ENCODE measurements at regions not wholly inside any gene's neighbourhood (a gene's known extent, or its start where the extent isn't known, plus 50 kb on each side); places are given as distances from the start of the nearest gene placed in this dataset.
"Not testable (repeated sequence)": the region's sequence is repeated elsewhere in the genome, so short reads cannot be mapped to it uniquely, and the experiment has no call there.

DNA sequence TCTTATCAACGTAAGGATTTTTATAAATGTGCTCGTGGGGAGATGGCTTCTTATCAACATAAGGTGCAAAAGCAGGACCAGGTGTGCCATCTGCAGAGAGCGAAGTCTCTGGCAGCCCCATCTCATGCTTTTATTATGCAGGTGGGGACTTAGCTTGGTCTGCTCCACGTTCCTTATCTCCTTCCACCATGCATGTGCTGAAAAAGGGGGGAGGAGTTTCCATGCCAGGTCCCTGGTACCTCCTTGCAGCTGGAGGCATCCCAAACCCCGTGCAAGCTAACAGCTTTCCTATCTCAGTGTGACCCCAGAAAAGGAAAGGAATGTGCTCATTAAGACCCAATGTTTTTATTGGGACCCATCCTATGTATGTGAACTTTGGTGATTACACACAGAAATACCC lies 608.5 kb downstream of the TMEM121 start:
- H3K4me3 ChIP-seq (ENCODE audit: low read length in 2 of 2): no peak overlapping the region
- DNase-seq (no peak), ATAC-seq (ENCODE audit: low FRiP score) (no peak)
- H3K9me3 ChIP-seq (ENCODE audit: control insufficient read depth, low read length): no peaks in the 10 kb centered on the region
- no peaks in the 10 kb centered on the region for H3K36me3 ChIP-seq (ENCODE audit: control insufficient read depth in 1 of 2, insufficient read depth in 2 of 2, low read length in 1 of 2)
- intact Hi-C loops (cut with DNase I): no loop called here
- WGBS, 2 donors: 45% methylated on average over 5 of the region's 5 CpGs
- no peaks in the 10 kb centered on the region for H3K27me3 ChIP-seq (ENCODE audit: control insufficient read depth in 1 of 2, insufficient read depth in 2 of 2, low read length in 1 of 2)
- no peaks in the 10 kb centered on the region for H3K4me1 ChIP-seq (ENCODE audit: control insufficient read depth in 1 of 2, insufficient read depth in 2 of 2, low read length in 2 of 2)
- H3K27ac ChIP-seq (ENCODE audit: low read depth in 1 of 2, low read length in 2 of 2): no peak overlapping the region

DNA sequence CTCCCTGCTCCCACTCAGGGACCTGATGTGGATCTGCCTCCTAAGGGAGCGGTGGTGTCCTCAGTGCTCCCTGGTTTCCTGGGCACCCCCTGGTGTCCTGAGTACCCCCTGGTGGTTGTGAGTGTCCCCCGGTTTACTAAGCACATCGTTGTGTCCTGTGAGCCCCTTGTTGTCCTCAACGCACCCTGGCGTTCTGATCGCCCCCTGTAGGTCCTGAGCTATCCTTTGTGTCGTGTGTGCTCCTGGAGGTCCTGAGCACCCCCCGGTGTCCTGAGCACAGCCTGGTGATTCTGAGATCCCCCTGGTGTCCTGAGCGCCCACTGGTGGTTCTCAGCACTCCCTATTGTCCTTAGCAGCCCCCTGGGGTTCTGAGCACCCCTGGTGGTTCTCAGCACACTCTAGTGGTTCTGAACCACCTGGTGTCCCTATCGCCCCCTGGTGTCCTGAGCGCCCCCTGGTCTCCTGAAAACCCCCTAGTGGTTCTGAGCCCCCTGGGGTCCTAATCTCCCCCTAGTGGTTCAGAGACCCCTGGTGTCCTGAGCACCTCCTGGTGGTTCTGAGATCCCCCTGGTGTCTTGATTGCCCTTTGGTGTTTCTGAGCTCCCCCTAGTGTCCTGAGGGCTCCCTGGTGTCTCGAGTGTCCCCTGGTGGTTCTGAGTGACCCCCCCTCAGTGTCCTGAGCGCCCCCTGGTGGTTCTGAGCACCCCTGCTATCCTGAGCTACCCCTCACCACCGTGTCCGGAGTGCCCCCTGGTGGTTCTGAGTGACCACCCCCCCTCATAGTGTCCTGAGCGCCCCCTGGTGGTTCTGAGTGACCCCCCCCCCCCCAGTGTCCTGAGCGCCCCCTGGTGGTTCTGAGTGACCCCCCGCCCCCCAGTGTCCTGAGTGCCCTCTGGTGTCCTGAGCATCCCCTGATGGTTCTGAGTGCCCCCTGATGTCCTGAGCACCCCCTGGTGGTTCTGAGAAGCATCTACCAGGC lies 615.1 kb downstream of the TMEM121 start:
- no peaks in the 10 kb centered on the region for H3K27me3 ChIP-seq (ENCODE audit: control insufficient read depth in 1 of 2, insufficient read depth in 2 of 2, low read length in 1 of 2)
- ATAC-seq (ENCODE audit: low FRiP score): no peak
- no peak overlapping the region for H3K27ac ChIP-seq (ENCODE audit: low read depth in 1 of 2, low read length in 2 of 2)
- H3K4me1 ChIP-seq (ENCODE audit: control insufficient read depth in 1 of 2, insufficient read depth in 2 of 2, low read length in 2 of 2): no peaks in the 10 kb centered on the region
- H3K9me3 ChIP-seq (ENCODE audit: control insufficient read depth, low read length): no peaks in the 10 kb centered on the region
- no peak overlapping the region for H3K4me3 ChIP-seq (ENCODE audit: low read length in 2 of 2)
- DNase-seq: no peak
- H3K36me3 ChIP-seq (ENCODE audit: control insufficient read depth in 1 of 2, insufficient read depth in 2 of 2, low read length in 1 of 2): no peaks in the 10 kb centered on the region
- WGBS, 2 donors: 75 to 76% methylated on average over 15 to 18 of the region's 18 CpGs
- intact Hi-C loops (cut with DNase I): no loop called here

DNA sequence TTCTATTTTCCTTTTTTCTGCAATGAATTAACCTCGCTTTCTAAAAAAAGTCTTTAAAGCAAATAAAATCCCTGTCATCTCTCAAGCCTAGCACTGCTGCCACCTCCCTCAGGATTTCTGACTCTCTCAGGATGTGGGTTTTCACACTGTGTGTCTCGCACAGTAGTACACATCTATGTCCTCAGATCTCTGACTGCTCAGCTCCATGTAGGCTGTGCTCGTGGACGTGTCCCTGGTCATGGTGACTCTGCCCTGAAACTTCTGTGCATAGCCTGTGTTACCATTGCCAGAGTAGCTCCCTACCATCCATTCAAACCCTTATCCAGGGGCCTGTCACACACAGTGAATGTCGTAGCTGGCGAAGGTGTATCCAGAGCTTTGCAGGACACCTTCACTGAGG lies 619.3 kb downstream of the TMEM121 start:
- ATAC-seq (ENCODE audit: low FRiP score); DNase-seq; H3K4me3 ChIP-seq (ENCODE audit: low read length in 2 of 2); H3K27ac ChIP-seq (ENCODE audit: low read depth in 1 of 2, low read length in 2 of 2); intact Hi-C loops (cut with DNase I); H3K27me3 ChIP-seq (ENCODE audit: control insufficient read depth in 1 of 2, insufficient read depth in 2 of 2, low read length in 1 of 2); H3K36me3 ChIP-seq (ENCODE audit: control insufficient read depth in 1 of 2, insufficient read depth in 2 of 2, low read length in 1 of 2); H3K4me1 ChIP-seq (ENCODE audit: control insufficient read depth in 1 of 2, insufficient read depth in 2 of 2, low read length in 2 of 2); H3K9me3 ChIP-seq (ENCODE audit: control insufficient read depth, low read length): not testable (repeated sequence)
- WGBS, 2 donors: 65 to 66% methylated on average over 6 of the region's 6 CpGs

DNA sequence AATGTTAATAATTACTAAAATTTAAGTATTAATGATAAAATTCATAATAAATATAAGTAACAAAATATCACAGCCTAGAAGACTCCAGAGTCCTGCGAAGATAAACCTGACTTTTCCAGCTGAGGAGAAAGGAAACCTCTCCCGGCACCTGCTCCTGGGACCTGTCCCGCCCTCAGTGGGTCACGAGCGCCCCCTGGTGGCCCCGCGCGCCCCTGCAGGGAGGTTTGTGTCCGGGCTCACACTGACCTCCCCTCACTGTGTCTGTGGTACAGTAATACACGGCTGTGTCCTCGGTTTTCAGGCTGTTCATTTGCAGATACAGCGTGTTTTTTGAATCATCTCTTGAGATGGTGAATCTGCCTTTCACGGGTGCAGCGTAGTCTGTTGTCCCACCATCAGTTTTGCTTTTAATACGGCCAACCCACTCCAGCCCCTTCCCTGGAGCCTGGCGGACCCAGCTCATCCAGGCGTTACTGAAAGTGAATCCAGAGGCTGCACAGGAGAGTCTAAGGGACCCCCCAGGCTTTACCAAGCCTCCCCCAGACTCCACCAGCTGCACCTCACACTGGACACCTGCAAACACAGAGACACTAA lies 627.1 kb downstream of the TMEM121 start:
- H3K27me3 ChIP-seq (ENCODE audit: control insufficient read depth in 1 of 2, insufficient read depth in 2 of 2, low read length in 1 of 2); H3K27ac ChIP-seq (ENCODE audit: low read depth in 1 of 2, low read length in 2 of 2); H3K36me3 ChIP-seq (ENCODE audit: control insufficient read depth in 1 of 2, insufficient read depth in 2 of 2, low read length in 1 of 2); H3K4me1 ChIP-seq (ENCODE audit: control insufficient read depth in 1 of 2, insufficient read depth in 2 of 2, low read length in 2 of 2); intact Hi-C loops (cut with DNase I); H3K9me3 ChIP-seq (ENCODE audit: control insufficient read depth, low read length); H3K4me3 ChIP-seq (ENCODE audit: low read length in 2 of 2); ATAC-seq (ENCODE audit: low FRiP score): not testable (repeated sequence)
- DNase-seq: peak; percentile 76 to 93
- WGBS, 2 donors: 24 to 26% methylated on average over 17 of the region's 17 CpGs

DNA sequence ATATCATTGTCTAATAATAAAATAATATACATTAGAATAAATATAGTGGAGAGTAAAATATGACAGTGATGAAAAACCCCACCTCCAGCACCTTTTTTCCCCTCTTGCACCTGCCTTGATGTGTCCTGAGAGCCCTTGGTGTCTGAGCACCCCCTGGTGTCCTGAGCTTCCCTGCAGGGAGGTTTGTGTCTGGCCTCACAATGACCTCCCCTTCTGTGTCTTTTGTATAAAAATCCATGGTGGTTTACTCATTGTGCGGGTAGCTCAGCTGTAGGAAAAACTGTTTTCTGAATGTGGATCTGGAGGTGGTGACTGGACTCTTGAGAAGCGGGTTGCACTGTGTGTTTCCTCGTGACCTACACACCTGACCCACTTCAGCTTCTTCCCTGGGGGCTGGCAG lies 636.9 kb downstream of the TMEM121 start:
- H3K36me3 ChIP-seq (ENCODE audit: control insufficient read depth in 1 of 2, insufficient read depth in 2 of 2, low read length in 1 of 2): no peaks in the 10 kb centered on the region
- no peak overlapping the region for H3K4me3 ChIP-seq (ENCODE audit: low read length in 2 of 2)
- intact Hi-C loops (cut with DNase I): no loop called here
- 58% methylated on average over 3 of the region's 3 CpGs for WGBS, 2 donors
- no peak overlapping the region for H3K27ac ChIP-seq (ENCODE audit: low read depth in 1 of 2, low read length in 2 of 2)
- DNase-seq: no peak
- no peaks in the 10 kb centered on the region for H3K9me3 ChIP-seq (ENCODE audit: control insufficient read depth, low read length)
- no peaks in the 10 kb centered on the region for H3K27me3 ChIP-seq (ENCODE audit: control insufficient read depth in 1 of 2, insufficient read depth in 2 of 2, low read length in 1 of 2)
- H3K4me1 ChIP-seq (ENCODE audit: control insufficient read depth in 1 of 2, insufficient read depth in 2 of 2, low read length in 2 of 2): no peaks in the 10 kb centered on the region
- ATAC-seq (ENCODE audit: low FRiP score): no peak

DNA sequence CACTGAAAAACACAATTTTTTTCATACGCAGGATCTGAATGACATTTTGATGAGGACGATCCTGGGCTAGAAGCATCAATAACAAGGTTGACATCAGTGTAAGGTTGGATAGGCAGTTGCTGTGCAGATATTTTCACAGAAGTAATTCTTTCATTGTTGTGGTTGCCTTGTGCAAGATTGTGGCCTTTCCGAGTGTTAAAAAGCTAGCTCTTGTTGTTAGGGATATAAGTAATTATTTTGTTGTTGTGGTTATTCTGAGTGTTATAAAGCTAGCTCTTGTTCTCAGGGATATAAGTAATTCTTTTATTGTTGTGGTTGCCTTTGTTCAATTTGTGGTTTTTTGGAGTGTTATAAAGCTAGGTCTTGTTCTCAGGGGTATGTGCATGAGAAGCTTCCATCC lies 637.4 kb downstream of the TMEM121 start:
- WGBS, 2 donors: 47 to 71% methylated on average over 3 of the region's 3 CpGs
- DNase-seq; H3K9me3 ChIP-seq (ENCODE audit: control insufficient read depth, low read length); H3K36me3 ChIP-seq (ENCODE audit: control insufficient read depth in 1 of 2, insufficient read depth in 2 of 2, low read length in 1 of 2); intact Hi-C loops (cut with DNase I); H3K27me3 ChIP-seq (ENCODE audit: control insufficient read depth in 1 of 2, insufficient read depth in 2 of 2, low read length in 1 of 2); H3K4me1 ChIP-seq (ENCODE audit: control insufficient read depth in 1 of 2, insufficient read depth in 2 of 2, low read length in 2 of 2); ATAC-seq (ENCODE audit: low FRiP score); H3K4me3 ChIP-seq (ENCODE audit: low read length in 2 of 2); H3K27ac ChIP-seq (ENCODE audit: low read depth in 1 of 2, low read length in 2 of 2): not testable (repeated sequence)

DNA sequence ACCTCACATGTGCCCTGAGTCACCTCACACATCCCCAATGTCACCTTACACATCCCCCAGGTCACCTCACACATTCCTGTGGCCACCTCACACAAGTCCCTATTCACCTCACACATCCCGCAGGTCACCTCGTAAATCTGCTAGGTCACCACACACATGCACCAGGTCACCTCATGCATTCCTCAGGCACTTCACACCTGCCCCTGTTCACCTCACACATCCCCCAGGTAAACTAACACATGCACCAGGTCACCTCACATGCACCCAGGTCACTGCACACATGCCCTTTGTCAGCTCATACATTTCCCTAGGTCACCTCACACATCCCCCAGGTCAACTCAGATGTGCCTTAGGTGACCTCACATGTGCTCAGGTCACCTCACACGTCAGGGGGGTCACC lies 639.8 kb downstream of the TMEM121 start:
- Histone ChIP-seq H3K27ac (ENCODE audit: low read depth in 1 of 2, low read length in 2 of 2) (no peak overlapping the region), H3K4me3 (ENCODE audit: low read length in 2 of 2) (no peak overlapping the region), H3K36me3 (ENCODE audit: control insufficient read depth in 1 of 2, insufficient read depth in 2 of 2, low read length in 1 of 2) (no peaks in the 10 kb centered on the region), H3K27me3 (ENCODE audit: control insufficient read depth in 1 of 2, insufficient read depth in 2 of 2, low read length in 1 of 2) (no peaks in the 10 kb centered on the region), H3K9me3 (ENCODE audit: control insufficient read depth, low read length) (no peaks in the 10 kb centered on the region), H3K4me1 (ENCODE audit: control insufficient read depth in 1 of 2, insufficient read depth in 2 of 2, low read length in 2 of 2) (no peaks in the 10 kb centered on the region)
- ATAC-seq (ENCODE audit: low FRiP score) (no peak), DNase-seq (no peak)
- intact Hi-C loops (cut with DNase I): no loop called here
- 66 to 70% methylated on average over 3 of the region's 3 CpGs for WGBS, 2 donors

DNA sequence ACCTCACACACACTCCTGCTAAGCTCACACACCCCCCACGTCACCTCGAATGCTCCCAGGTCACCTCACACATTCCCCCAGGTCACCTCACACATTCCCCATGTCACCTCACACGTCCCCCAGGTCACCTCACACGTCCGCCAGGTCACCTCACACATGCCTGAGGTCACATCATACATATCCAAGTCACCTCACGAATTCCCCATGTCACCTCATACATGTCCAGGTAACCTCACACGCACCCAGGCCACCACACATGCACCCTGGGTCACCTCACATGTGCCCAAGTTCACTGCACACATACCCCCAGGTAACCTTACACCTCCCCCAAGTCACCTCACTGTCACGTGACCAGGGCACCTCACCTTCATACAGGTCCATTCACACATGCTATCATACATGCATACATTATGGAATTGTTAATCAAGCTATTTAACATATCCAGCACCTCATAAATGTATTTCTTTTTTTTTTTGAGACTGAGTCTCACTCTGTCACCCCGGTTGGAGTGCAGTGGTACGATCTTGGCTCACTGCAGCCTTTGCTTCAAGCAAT lies 640.3 kb downstream of the TMEM121 start:
- H3K27me3 ChIP-seq (ENCODE audit: control insufficient read depth in 1 of 2, insufficient read depth in 2 of 2, low read length in 1 of 2): no peaks in the 10 kb centered on the region
- H3K27ac ChIP-seq (ENCODE audit: low read depth in 1 of 2, low read length in 2 of 2): no peak overlapping the region
- ATAC-seq (ENCODE audit: low FRiP score) (no peak), DNase-seq (no peak)
- H3K36me3 ChIP-seq (ENCODE audit: control insufficient read depth in 1 of 2, insufficient read depth in 2 of 2, low read length in 1 of 2): no peaks in the 10 kb centered on the region
- intact Hi-C loops (cut with DNase I): no loop called here
- H3K4me3 ChIP-seq (ENCODE audit: low read length in 2 of 2): no peak overlapping the region
- no peaks in the 10 kb centered on the region for H3K9me3 ChIP-seq (ENCODE audit: control insufficient read depth, low read length)
- no peaks in the 10 kb centered on the region for H3K4me1 ChIP-seq (ENCODE audit: control insufficient read depth in 1 of 2, insufficient read depth in 2 of 2, low read length in 2 of 2)
- 51 to 59% methylated on average over 10 of the region's 10 CpGs for WGBS, 2 donors
